GM18519 (cell line): ENCODE measurements at regions not wholly inside any gene's neighbourhood (a gene's known extent, or its start where the extent isn't known, plus 50 kb on each side); places are given as distances from the start of the nearest gene placed in this dataset.
"Not testable (repeated sequence)": the region's sequence is repeated elsewhere in the genome, so short reads cannot be mapped to it uniquely, and the experiment has no call there.

ENCODE experiments used
- ATAC-seq: cut with Tn5 transposase; IDR thresholded peaks from one replicate; pipeline ENCODE4 v1.9.1; 2021; ENCODE audit warnings: mild to moderate bottlenecking, moderate library complexity; ENCODE audit not compliant: unreplicated experiment, low FRiP score

GRCh38 chr4:179128299-179128698 lies 1686.1 kb upstream of the AGA start:
- no peak for ATAC-seq

- ATAC-seq = no peak
Observed at GRCh38 chr4:179130122-179130714, 1688.0 kb upstream of the AGA start.

- ATAC-seq = no peak
Observed at GRCh38 chr4:179145746-179146525, 1703.7 kb upstream of the AGA start.

GRCh38 chr4:179151770-179152169 lies 1709.5 kb upstream of the AGA start:
- no peak for ATAC-seq

GRCh38 chr4:179163147-179163546 lies 1720.9 kb upstream of the AGA start:
- ATAC-seq = no peak

- no peak for ATAC-seq
Observed at GRCh38 chr4:179164267-179164999, 1722.2 kb upstream of the AGA start.

- no peak for ATAC-seq
Observed at GRCh38 chr4:179165000-179165738, 1722.9 kb upstream of the AGA start.

- ATAC-seq = no peak
Observed at GRCh38 chr4:179165862-179166261, 1723.6 kb upstream of the AGA start.

GRCh38 chr4:179170308-179170707 lies 1728.1 kb upstream of the AGA start:
- ATAC-seq = not testable (repeated sequence)

GRCh38 chr4:179182741-179183140 lies 1740.5 kb upstream of the AGA start:
- no peak for ATAC-seq

- ATAC-seq = no peak
Observed at GRCh38 chr4:179195887-179196286, 1753.7 kb upstream of the AGA start.

GRCh38 chr4:179196511-179196910 lies 1754.3 kb upstream of the AGA start:
- ATAC-seq = no peak

GRCh38 chr4:179200681-179201080 lies 1758.4 kb upstream of the AGA start:
- ATAC-seq = no peak

GRCh38 chr4:179225594-179225993 lies 1783.4 kb upstream of the AGA start:
- no peak for ATAC-seq

- ATAC-seq = no peak
Observed at GRCh38 chr4:179248821-179249220, 1806.6 kb upstream of the AGA start.

- ATAC-seq = no peak
Observed at GRCh38 chr4:179268791-179269190, 1826.6 kb upstream of the AGA start.

- no peak for ATAC-seq
Observed at GRCh38 chr4:179272282-179272681, 1830.0 kb upstream of the AGA start.

GRCh38 chr4:179278647-179279046 lies 1836.4 kb upstream of the AGA start:
- ATAC-seq = no peak

- no peak for ATAC-seq
Observed at GRCh38 chr4:179285696-179286095, 1843.5 kb upstream of the AGA start.

GRCh38 chr4:179291657-179292056 lies 1849.4 kb upstream of the AGA start:
- ATAC-seq = no peak

GRCh38 chr4:179292468-179292867 lies 1850.2 kb upstream of the AGA start:
- no peak for ATAC-seq
